ENCODE measurements at regions not wholly inside any gene's neighbourhood (a gene's known extent, or its start where the extent isn't known, plus 50 kb on each side); places are given as distances from the start of the nearest gene placed in this dataset.
"Not testable (repeated sequence)": the region's sequence is repeated elsewhere in the genome, so short reads cannot be mapped to it uniquely, and the experiment has no call there.

DNA sequence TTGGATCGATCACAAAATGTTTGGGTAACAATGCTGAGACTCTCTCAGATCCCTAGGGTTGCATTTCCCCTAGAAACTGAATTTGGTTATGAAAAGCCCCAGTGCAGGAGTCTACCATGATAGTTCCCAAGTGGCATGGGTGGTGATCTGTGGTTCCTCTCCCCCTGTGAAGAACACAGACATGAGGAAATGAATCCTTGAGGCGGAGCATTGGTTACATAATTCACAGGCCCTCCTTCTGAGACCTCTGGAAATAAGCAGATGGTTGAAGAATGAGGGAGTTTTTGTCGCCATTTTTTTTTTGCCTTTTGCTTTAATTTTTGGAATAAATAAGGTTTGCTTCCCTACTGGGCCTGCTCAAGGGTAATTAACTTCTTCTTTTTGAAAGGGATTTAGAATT is 597.0 kb upstream of the RBFOX1 start:
- no peak for DNase-seq

DNA sequence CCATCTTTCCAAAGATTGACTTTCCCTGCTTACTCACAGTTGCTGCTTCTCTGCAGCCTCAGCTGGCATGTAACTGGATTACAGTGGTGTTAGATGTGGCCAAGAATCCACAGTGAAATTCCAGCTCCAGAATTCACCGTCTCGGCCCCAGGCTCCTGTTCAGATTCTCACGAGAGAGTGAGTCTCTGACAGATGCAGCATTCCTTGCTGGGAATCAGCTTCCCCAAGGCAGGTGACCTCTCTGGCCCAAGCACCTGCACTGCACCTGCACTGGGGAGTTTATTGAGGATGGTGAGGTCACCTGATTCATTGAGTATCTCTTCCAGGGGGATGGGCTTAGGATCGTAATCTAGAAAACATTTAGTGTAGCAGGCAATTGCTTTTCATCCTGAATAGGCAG is 600.5 kb upstream of the RBFOX1 start:
- DNase-seq = no peak

DNA sequence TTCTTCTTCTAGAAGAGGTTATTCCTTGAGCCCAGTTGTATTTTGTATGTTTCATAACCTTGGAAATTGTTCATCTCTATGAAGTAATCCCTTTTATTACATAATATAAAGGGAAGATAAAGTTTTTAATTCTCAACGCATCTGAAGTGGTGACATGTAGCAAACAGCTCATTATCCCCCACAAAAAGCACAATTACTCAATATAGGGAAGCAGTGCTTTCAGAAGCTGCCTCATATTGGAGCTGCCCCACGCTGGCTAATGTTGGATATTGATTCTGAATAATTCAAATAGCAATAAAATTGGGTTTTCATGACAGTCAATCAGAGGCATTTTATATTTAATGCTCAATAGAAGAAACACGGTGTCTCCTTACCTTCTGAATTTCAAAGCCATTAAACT is 604.3 kb upstream of the RBFOX1 start:
- no peak for DNase-seq

DNA sequence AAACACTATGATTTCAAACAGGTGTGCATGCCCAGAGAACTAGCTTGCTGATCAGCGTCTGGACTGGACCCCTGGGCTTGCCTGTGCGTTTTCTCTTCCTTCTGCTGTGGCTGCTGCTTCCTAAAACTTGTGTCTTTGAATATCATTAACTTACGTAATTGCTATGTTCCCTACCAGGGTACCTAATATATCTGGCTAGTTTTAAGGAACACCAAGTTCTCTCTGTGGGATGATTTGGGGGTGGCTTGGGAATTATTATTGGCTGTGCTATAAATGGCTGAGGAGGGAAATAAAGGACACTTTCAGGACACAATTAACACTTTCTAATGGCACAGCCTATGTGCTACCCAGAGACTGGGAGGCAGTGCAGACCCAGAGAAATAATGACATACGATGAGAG is 606.0 kb upstream of the RBFOX1 start:
- peak in 1 of 51 donors; percentile 18 for DNase-seq

DNA sequence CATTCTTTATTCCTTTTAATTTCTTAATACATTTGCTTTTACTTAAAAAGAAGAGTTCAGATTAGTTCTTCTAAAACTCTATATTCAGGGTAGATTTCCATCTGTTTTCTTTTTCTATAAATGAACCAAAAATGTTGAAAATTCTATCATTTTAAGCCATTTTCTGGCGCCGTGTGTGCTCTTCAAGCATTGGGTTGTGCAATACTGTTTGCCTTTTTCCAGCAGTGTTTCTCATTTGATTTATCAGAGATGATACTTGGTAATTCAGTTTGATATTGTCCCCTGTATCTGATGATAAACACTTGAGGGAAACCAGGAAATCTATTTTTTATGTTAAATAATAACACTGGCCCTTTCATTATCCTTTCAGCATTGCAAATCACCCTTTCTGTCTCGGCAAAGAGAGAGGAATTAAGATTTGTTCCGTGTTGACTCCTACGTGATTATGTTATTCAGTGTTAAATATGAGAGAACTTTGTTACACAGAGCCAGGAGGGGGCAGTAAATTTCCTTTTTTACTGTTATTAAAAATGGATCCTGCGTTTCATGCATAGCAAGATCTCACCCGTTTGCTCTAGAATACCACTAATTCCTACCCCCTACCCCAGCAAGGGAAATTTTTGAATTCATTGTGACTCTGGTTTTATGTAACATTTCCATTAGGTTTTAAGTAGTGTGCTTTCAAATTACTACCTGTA is 606.9 kb upstream of the RBFOX1 start:
- DNase-seq = peak in 1 of 51 donors; percentile 31

DNA sequence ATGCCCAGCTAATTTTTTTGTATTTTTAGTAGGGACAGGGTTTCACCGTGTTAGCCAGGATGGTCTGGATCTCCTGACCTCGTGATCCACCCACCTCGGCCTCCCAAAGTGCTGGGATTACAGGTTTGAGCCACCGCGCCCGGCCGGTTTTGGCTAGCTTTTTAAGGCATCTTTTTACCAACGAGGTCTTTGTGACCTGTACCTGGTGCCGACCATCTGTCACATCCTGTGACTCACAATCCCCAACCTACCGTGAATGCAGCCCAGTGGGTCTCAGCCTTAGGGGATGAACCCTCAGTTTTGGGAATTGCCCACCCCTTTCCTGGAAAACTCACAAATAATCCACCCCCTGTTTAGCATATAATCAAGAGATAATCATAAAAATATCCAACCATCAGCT is 607.4 kb upstream of the RBFOX1 start:
- not testable (repeated sequence) for DNase-seq

DNA sequence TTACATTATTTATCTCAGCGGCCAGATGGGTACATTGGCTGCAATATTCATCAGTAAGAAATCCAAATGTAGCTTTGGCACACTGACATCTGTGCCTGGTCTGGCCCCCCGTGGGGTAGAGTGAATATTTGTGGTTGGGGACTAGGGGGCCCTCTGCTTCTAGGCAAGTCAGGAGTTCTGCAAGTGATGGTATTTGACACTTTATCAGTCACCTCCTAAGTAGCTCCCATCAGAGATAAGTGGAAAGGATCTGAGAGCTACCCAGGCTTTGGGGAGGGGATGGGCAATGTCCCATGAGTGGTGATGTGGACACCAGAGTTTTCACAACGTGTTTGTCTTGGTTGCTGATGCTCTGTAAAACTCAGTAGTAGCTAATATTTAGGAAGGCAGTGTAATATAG is 609.9 kb upstream of the RBFOX1 start:
- DNase-seq = no peak

DNA sequence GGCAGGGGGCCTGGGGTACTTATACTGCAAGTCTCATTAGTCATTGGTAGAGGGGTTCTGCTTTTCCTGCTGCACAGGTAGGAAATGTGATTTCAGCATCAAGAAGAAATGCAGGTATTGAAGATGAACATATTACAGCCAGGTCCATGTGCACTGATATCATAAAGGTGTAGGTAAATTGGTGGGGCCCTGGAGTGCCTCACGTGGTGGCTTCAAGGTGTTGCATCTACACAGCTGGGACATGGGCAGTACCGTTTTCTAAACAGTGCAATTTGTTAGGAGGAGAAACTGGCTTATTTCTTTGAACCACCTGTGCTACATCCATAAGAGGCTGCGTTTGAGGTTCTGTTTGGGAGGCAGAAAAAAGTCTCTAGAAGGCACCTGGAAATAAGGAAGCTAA is 618.1 kb upstream of the RBFOX1 start:
- no peak for DNase-seq

DNA sequence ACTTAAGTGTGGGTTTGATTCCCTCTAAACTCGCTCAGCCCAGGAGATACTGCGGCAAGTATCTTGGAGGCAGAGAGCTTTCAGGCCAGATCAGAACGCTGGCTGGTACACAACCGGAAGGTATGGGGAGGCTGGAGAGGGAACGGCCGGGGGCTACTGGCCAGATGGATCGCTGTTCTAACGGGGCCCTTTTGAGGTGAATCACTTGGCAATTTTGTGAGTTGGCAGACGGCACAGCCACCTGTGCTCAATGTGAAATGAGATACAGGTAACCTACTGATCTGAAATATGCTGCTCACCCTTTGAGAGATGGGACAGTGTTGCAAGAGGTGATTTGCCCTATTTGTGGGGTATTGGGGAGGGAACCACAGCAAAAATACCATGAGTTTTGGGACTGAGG is 622.9 kb upstream of the RBFOX1 start:
- no peak for DNase-seq

DNA sequence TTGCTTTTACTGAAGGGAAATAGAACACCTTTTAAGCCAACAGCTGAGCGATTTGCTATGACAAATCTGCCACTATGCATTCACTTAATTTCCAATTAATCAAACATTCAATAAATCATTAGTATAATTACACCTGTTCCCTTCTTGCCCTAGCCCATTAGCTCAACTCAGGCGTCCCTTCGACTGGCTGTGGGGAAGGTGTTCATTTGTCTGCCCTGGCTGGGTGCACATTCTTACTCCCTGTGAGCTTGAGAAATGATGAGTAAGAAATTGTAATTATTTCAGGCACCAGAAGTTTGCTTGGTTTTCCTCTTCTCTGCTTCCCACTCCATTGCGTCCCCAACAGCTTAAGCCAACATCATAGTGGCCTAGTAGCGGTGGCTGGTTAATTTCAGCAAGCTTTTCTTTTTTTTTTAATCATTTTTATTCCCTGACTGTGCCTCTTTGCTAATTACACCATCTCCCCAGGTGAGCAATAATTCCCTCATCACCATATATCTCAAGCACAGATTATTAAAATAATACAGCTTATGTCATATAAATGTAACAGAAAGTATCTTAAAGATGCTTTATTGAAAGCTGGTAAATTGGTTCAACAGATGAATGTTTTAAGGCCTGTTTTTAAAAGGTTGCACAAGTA is 623.9 kb upstream of the RBFOX1 start:
- peak in 1 of 51 donors; percentile 10 for DNase-seq

DNA sequence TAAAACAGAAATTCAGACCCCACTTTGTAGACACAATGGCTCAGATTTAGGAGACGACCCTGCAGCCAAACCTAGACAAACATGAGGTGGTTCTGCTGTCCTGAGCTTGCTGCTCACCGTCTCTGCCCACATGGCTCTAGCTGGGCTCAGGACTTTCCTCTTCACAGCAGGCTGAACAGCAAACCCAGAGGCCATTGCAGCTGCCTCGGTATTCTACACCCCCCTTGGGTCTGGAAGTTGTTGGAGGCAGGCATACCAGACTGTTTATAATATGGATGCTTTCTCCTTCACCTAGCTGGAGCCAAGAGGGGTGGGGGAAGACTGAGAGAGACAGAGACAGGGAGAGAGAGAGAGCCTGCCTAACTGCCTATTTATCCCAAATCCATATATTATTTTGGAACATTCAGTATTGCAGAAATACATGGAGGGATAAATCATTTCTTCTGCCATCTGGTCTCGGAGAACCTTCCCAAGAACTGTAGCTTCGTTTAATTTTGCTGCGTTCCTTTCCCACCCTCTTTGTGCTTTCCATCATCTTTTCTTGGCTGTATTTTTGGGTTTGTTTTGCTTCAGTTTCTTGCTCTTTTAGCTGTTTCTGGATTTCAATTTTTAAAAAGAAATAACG is 628.2 kb upstream of the RBFOX1 start:
- DNase-seq = no peak

DNA sequence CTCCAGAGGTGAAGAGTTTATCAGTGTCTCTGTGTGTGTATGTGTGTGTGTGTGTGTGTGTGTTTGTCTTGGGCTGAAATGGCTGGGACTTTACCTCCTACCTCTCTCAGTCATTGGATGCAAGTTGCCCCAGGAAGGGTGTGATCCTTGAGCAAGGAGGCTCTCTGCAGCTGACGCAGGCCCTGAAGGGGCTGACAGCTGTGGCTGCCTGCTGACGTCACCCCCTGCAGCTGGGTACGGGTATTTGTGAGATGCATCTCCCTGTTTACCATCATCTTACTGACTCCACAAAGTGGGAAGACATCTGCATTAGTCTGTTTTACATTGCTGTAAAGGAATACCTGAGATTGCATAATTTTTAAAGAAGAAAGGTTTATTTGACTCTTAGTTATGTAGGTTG is 631.5 kb upstream of the RBFOX1 start:
- DNase-seq = no peak

DNA sequence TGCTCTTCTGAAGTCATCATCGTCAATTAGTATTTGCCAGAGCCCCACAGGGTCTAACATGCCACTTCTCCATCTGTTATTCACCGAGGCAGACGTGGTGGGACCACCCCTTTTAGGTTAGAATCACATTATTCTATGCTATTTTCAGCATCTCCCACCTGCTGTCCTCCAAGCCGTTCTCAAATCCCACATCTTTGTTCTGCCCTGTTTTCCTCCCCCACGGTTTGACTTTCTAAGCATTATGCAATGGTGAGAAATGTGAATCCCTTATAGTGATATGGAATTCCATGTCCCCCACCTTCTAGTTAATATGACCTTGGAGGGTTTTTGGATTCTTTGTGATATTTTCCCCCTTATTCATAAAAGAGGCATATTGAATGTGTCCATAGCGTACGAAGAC is 634.1 kb upstream of the RBFOX1 start:
- no peak for DNase-seq

DNA sequence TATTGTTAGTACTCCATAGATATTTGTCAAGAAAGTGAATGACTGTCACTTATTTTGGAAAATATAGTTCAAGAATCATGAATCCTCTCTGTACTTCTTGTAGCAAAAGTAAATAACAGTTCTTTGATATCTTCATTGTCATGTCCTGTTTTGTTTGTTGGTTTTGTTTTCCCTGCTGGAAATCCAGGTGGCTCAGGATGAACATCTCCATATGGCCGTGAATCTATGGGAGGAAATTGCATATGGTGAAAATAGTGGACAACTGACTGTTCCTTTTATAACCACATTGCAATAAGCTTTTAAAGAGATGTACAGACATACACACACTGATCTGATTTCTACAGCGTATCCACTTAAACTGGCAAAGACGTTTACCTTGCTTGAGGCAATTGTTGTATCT is 637.0 kb upstream of the RBFOX1 start:
- DNase-seq = no peak

DNA sequence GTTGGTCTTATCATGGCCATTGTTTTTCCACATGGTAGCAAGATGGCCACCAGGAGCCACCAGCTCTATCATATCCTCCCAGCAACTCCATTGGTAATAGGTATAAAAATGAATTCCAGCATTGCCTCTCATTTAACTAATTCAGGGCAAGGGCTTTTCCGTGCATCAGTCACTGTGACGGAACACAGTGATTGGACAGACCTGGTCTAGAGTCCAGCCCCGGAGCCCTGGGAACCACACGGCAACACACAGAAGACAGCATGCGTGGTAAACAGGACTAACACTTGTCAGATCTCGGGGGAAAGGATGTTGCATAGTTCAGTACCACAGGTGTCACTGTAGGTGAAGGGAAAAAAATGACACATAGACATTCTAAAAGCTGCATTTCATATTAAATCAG is 638.0 kb upstream of the RBFOX1 start:
- no peak for DNase-seq

DNA sequence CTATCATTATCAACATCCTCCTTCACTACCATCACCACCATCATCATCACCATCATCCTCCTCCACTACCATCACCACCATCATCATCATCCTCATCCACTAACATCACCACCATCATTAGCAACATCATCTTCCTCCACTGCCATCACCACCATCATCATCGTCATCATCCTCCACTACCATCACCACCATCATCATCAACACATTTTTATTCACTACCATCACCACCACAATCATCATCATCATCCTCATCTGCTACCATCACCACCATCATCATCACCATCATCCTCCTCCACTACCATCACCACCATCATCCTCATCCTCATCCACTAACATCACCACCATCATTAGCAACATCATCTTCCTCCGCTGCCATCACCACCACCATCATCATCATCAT is 639.2 kb upstream of the RBFOX1 start:
- not testable (repeated sequence) for DNase-seq

DNA sequence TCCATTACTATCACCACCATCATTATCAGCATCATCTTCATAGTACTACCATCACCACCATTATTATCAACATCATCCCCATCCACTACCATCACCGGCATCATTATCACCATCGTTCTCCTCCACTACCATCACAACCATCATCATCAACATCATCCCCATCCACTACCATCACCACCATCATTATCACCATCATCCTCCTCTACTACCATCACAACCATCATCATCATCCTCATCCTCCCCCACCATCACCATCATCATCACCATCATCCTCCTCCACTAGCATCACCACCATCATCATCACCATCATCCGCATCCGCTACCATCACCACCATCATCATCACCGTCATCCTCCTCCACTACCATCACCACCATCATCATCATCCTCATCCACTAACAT is 639.8 kb upstream of the RBFOX1 start:
- DNase-seq = no peak

DNA sequence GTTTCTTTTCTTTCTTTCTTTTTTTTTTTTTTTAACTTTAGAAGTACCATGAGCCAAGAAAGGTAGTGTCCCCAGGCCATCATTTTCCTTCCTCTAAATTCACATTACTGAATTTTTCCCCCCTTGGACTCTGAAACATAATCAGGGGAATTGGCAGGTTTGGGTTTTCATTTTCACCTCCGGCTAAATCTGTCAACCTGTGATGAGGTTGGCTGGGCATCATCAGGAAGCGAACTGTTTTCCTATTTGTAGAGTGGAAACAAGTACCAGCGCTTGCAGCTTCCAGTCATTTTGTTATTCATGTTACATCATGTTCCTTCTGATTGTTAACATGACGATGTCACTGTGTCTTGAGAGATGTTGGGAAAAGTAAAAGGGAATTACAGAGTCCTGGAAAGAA is 641.9 kb upstream of the RBFOX1 start:
- DNase-seq = no peak

DNA sequence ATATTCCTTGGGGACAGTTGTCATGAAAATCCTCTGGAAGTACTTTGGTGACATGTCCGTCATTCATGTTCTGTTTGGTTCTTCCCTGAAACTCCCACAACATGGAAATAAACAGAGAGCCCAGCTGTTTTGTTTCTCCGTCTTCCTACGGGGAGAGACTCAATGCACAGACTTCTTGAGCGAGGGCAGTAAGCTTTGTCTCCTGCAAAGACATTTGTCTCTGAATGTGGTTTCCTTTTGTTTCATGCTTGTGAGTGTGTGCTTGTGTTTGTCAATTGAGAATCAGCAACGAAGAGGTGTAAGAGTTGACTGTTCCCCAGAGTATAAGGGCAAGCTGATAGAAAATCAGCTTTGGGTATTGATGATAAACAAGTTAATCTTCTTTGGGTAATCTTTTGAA is 643.0 kb upstream of the RBFOX1 start:
- DNase-seq = no peak

DNA sequence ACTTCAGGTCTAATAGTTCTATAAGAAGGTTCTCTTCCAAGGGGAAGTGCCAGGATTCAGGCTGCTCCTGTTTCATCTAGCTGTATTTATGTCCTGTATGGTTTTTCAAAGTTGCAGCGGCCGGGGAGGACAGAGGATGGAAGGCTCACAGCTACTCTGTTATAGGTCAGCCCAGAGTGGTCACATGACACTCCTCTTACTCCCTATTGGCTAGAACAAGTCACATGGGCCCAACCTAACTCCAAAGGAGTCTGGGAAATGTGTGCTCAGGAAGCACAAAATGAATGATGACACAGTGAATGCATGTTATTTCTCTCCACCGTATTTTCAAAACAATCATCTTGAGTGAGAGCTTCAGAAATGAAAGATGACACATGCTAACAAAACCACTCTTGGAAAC is 645.1 kb upstream of the RBFOX1 start:
- DNase-seq = no peak

DNA sequence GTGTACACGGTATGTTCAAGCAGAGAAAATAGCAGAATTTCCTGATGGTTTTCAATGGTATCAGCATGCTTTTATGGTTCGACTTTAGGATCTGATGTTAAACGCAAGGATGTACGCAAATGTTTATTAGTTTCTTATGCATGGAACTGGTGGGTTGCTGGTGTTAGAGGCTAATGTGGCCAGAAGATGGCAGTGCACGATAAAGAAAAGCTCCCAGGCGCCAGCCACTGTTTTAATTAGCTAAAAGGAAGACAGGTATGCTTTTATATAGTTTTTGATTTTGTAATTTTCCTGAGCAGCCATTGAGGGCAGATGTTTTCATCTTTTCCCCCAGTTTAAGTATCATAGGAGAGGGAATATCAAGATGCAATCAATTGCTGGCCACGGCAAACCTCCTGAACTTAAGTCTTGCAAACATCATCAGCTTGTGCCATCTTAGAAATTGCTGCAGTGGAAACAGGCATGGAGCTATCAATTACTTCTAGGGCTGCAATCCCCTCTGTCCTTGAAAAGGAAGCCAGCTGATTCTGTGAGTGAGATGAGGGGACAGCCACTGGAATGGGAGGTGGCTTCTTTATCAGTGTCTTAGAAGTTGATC is 648.5 kb upstream of the RBFOX1 start:
- DNase-seq = peak in 24 of 51 donors; percentile 0 to 45 (median 6)

DNA sequence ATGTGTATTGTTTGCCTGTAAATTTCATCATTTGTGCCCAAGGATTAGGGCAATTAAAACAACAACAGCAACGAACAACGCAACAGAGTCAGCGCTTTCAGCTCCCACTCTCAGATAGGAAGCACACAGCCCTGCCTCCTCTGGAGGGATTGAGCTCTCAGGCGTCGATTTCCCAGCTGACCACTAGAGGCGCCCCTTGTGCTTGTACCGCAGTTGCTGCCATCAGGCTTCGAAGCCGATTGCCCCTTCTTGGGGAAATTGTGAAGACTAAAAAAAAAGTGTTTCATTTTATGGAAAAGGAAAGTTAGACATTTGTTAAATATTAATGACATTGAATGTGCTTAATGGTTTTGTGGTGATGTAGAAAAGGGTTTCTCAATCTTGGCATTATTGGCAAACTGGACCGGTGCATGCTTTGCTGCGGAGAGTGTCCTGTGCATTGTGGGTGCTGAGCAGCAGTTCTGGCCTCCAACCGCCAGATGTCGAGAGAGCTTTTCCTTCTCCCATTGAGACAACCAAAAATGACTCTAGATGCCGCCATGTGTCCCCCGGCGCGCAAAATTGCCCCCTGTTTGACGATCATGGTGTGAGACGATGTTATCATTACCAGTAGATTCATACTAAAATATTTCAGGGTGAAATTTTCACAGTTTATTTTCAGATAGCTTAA is 650.4 kb upstream of the RBFOX1 start:
- DNase-seq = peak in 25 of 51 donors; percentile 1 to 66 (median 24)
